ENCODE measurements at regions not wholly inside any gene's neighbourhood (a gene's known extent, or its start where the extent isn't known, plus 50 kb on each side); places are given as distances from the start of the nearest gene placed in this dataset.

DNA sequence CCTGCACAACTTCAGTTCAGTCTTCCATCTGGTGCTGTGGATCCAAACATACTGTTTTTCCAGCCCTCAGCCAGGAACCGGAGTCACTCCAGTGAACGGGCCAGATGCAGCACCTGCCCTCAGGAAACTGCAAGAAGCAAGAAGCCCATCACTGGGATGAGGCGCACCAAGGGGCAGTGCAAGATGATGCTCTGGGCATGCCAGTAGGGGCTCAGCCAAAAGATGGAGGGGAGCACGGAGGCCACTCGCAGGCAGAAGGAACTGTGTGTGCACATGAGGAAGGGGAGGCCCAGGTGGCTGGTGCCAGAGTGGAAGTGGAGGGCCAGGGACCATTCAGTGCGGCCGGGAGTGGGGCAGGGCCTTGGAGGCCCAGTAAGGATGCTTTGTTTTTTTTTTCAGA, 161.7 kb upstream of the MAMLD1 start:
- TF ChIP-seq CTCF (IDR thresholded peaks at IDR 0.05; ENCODE audit: low read depth, low read length, missing input control): no peak
- no peak for TF ChIP-seq RXRA (IDR thresholded peaks at IDR 0.05)
- no peak for TF ChIP-seq FOXA1 (IDR thresholded peaks at IDR 0.05)
- no peak for TF ChIP-seq MAX (IDR thresholded peaks at IDR 0.05)
- no peak for TF ChIP-seq RAD21 (IDR thresholded peaks at IDR 0.05)
- no peak for TF ChIP-seq ZBTB33 (IDR thresholded peaks at IDR 0.05)
